ENCODE measurements at regions not wholly inside any gene's neighbourhood (a gene's known extent, or its start where the extent isn't known, plus 50 kb on each side); places are given as distances from the start of the nearest gene placed in this dataset.

DNA sequence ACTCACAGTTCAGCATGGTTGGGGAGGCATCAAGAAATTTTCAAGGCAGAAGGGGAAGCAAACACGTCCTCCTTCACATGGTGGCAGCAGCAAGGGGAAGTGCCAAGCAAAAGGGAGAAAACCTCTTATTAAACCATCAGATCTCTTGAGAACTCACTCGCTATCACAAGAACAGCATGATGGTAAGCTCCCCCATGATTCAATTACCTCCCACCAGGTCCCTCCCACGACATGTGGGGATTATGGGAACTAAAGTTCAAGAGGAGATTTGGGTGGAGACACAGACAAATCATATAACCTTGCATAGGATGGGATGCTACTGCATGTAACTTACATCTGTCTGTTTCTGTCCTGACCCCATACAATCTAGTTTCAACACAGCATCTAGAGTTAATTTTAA is 511.8 kb upstream of the ARX start:
- no peak for TF ChIP-seq SP1 (IDR thresholded peaks at IDR 0.05)
- no peak for TF ChIP-seq FOXM1 (IDR thresholded peaks at IDR 0.05; ENCODE audit: borderline replicate concordance)
- TF ChIP-seq TARDBP (IDR thresholded peaks at IDR 0.05), result no peak
- TF ChIP-seq SUZ12 (IDR thresholded peaks at IDR 0.05), result no peak
- TF ChIP-seq PKNOX1 (IDR thresholded peaks at IDR 0.05), result no peak
- no peak for TF ChIP-seq ELF4 (IDR thresholded peaks at IDR 0.05)
- TF ChIP-seq ZNF384 (IDR thresholded peaks at IDR 0.05), result no peak
- no peak for TF ChIP-seq FOXK2 (IDR thresholded peaks at IDR 0.05)
- no peak for TF ChIP-seq HDGF (IDR thresholded peaks at IDR 0.05; ENCODE audit: borderline replicate concordance)
- TF ChIP-seq LEF1 (IDR thresholded peaks at IDR 0.05; ENCODE audit: borderline replicate concordance), result no peak
- no peak for TF ChIP-seq NFRKB (IDR thresholded peaks at IDR 0.05)
- TF ChIP-seq FOXA1 (IDR thresholded peaks at IDR 0.05), result no peak
- no peak for TF ChIP-seq L3MBTL2 (conservative IDR thresholded peaks at IDR 0.05)
- no peak for TF ChIP-seq CTBP1 (IDR thresholded peaks at IDR 0.05; ENCODE audit: borderline replicate concordance)
- TF ChIP-seq ARNT (IDR thresholded peaks at IDR 0.05), result no peak
- TF ChIP-seq BHLHE40 (IDR thresholded peaks at IDR 0.05; ENCODE audit: borderline replicate concordance), result no peak
- ChIA-PET POLR2A (no interaction called here), CTCF (no interaction called here)
- DNase-seq (ENCODE audit: extremely low spot score), result no peak

- no peak for DNase-seq (ENCODE audit: extremely low spot score)
- TF ChIP-seq BHLHE40 (IDR thresholded peaks at IDR 0.05; ENCODE audit: borderline replicate concordance) (no peak), NFRKB (IDR thresholded peaks at IDR 0.05) (no peak), ELF4 (IDR thresholded peaks at IDR 0.05) (no peak), ARNT (IDR thresholded peaks at IDR 0.05) (no peak), ZNF384 (IDR thresholded peaks at IDR 0.05) (no peak), LEF1 (IDR thresholded peaks at IDR 0.05; ENCODE audit: borderline replicate concordance) (no peak), FOXK2 (IDR thresholded peaks at IDR 0.05) (no peak), L3MBTL2 (conservative IDR thresholded peaks at IDR 0.05) (no peak), FOXM1 (IDR thresholded peaks at IDR 0.05; ENCODE audit: borderline replicate concordance) (no peak), SP1 (IDR thresholded peaks at IDR 0.05) (no peak), PKNOX1 (IDR thresholded peaks at IDR 0.05) (no peak), CTBP1 (IDR thresholded peaks at IDR 0.05; ENCODE audit: borderline replicate concordance) (no peak), TARDBP (IDR thresholded peaks at IDR 0.05) (no peak)
- POLR2A ChIA-PET, result no interaction called here
- CTCF ChIA-PET, result no interaction called here
Observed at GRCh38 chrX:25531096-25531495, 515.3 kb upstream of the ARX start.

DNA sequence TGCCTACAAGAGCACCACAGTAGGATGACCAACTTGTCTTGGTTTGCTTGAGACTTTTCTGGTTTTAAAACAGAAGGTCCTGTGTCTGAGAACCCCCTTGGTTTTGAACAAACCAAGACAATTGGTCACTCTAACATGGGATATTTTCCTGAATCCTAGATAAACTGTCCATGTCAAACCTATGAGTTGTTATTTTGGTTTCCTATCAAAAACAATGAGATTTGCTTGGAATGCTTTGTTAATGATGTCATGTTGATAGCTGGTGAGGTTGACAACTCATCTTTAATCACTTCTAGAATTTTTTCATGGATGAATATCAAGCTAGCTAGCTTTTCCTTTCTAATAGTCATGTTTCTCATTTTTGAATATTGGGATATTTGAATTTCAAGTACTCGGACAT is 518.3 kb upstream of the ARX start:
- DNase-seq (ENCODE audit: extremely low spot score), result no peak
- ChIA-PET POLR2A (no interaction called here), CTCF (no interaction called here)
- no peak for TF ChIP-seq LEF1 (IDR thresholded peaks at IDR 0.05; ENCODE audit: borderline replicate concordance)
- TF ChIP-seq SUZ12 (IDR thresholded peaks at IDR 0.05), result no peak
- TF ChIP-seq NFRKB (IDR thresholded peaks at IDR 0.05), result no peak
- TF ChIP-seq FOXA1 (IDR thresholded peaks at IDR 0.05), result no peak
- no peak for TF ChIP-seq FOXK2 (IDR thresholded peaks at IDR 0.05)
- no peak for TF ChIP-seq SP1 (IDR thresholded peaks at IDR 0.05)
- TF ChIP-seq CTBP1 (IDR thresholded peaks at IDR 0.05; ENCODE audit: borderline replicate concordance), result no peak
- no peak for TF ChIP-seq FOXM1 (IDR thresholded peaks at IDR 0.05; ENCODE audit: borderline replicate concordance)
- no peak for TF ChIP-seq ARNT (IDR thresholded peaks at IDR 0.05)
- no peak for TF ChIP-seq ZNF384 (IDR thresholded peaks at IDR 0.05)
- TF ChIP-seq PKNOX1 (IDR thresholded peaks at IDR 0.05), result no peak
- no peak for TF ChIP-seq HDGF (IDR thresholded peaks at IDR 0.05; ENCODE audit: borderline replicate concordance)
- TF ChIP-seq L3MBTL2 (conservative IDR thresholded peaks at IDR 0.05), result no peak

DNA sequence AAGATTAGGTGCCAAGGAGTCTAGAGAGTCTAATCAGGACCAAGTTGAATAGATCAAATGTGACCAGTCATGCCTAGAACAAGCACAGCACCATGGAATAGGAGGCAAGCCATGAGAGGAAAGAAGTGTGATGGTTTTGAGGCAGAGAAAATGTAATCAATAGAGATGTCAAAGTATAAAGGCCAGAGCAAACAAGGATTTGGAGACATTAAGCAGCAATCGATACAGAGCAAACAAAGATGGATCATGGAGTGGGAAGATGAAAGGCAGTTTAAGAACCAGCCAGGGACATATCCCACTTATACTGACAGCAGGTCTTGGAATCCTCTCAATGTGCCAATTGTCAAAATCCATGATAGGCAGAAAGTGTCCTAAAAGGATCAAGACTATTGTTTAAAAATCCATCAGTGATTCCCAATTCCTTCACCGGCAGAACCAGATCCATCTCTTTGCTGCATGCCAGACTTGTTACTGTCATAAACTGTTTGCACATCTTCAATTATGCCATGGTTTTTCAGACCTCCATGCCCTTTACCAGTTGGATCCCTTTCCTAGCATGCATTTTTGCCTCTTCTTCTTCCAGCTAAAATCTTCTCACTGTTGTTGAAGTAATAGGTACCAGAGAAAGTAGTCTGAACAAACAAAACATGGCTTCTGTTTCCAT is 520.7 kb upstream of the ARX start:
- no peak for DNase-seq (ENCODE audit: extremely low spot score)
- ChIA-PET CTCF (no interaction called here), POLR2A (no interaction called here)
- TF ChIP-seq TARDBP (IDR thresholded peaks at IDR 0.05), result no peak
- TF ChIP-seq FOXA1 (IDR thresholded peaks at IDR 0.05), result no peak
- no peak for TF ChIP-seq HDGF (IDR thresholded peaks at IDR 0.05; ENCODE audit: borderline replicate concordance)
- no peak for TF ChIP-seq NFRKB (IDR thresholded peaks at IDR 0.05)
- TF ChIP-seq SP1 (IDR thresholded peaks at IDR 0.05), result no peak

- CTCF ChIA-PET, result no interaction called here
- POLR2A ChIA-PET, result no interaction called here
- no peak for DNase-seq (ENCODE audit: extremely low spot score)
- TF ChIP-seq FOXK2 (IDR thresholded peaks at IDR 0.05) (no peak), FOXM1 (IDR thresholded peaks at IDR 0.05; ENCODE audit: borderline replicate concordance) (no peak), PKNOX1 (IDR thresholded peaks at IDR 0.05) (no peak), TARDBP (IDR thresholded peaks at IDR 0.05) (no peak), ELF4 (IDR thresholded peaks at IDR 0.05) (no peak), CTBP1 (IDR thresholded peaks at IDR 0.05; ENCODE audit: borderline replicate concordance) (no peak), LEF1 (IDR thresholded peaks at IDR 0.05; ENCODE audit: borderline replicate concordance) (no peak), SP1 (IDR thresholded peaks at IDR 0.05) (no peak), FOXA1 (IDR thresholded peaks at IDR 0.05) (no peak), ARNT (IDR thresholded peaks at IDR 0.05) (no peak), L3MBTL2 (conservative IDR thresholded peaks at IDR 0.05) (no peak), NFRKB (IDR thresholded peaks at IDR 0.05) (no peak), ZNF384 (IDR thresholded peaks at IDR 0.05) (no peak), SUZ12 (IDR thresholded peaks at IDR 0.05) (no peak), HDGF (IDR thresholded peaks at IDR 0.05; ENCODE audit: borderline replicate concordance) (no peak), BHLHE40 (IDR thresholded peaks at IDR 0.05; ENCODE audit: borderline replicate concordance) (no peak)
Observed at GRCh38 chrX:25537699-25538098, 521.9 kb upstream of the ARX start.

Data from HEK293T (cell line).